MV-4-11 (cell line): ENCODE measurements at regions not wholly inside any gene's neighbourhood (a gene's known extent, or its start where the extent isn't known, plus 50 kb on each side); places are given as distances from the start of the nearest gene placed in this dataset.
A peak's percentile ranks its signal among the peaks of the same experiment; 100 is the strongest.

Source experiments
- DNase-seq: peaks from one replicate; lab custom pipeline; 2025; lab: John Stamatoyannopoulos, UW

GRCh38 chr10:58996866-58997265 is 179.6 kb upstream of the PHYHIPL start:
- DNase-seq, result no peak

- no peak for DNase-seq
These were observed 177.3 kb upstream of the PHYHIPL start for GRCh38 chr10:58998924-58999713.

- DNase-seq, result no peak
These were observed 176.1 kb upstream of the PHYHIPL start for GRCh38 chr10:59000162-59000825.

GRCh38 chr10:59002011-59002410 is 174.4 kb upstream of the PHYHIPL start:
- DNase-seq, result no peak

GRCh38 chr10:59003203-59003602 is 173.2 kb upstream of the PHYHIPL start:
- DNase-seq, result no peak

GRCh38 chr10:59004392-59004791 is 172.1 kb upstream of the PHYHIPL start:
- no peak for DNase-seq

GRCh38 chr10:59006511-59007306 is 169.7 kb upstream of the PHYHIPL start:
- DNase-seq, result peak; percentile 44

GRCh38 chr10:59007307-59008025 is 169.0 kb upstream of the PHYHIPL start:
- peak; percentile 6 for DNase-seq

- DNase-seq, result no peak
These were observed 168.0 kb upstream of the PHYHIPL start for GRCh38 chr10:59008452-59008851.

- DNase-seq, result no peak
These were observed 164.3 kb upstream of the PHYHIPL start for GRCh38 chr10:59011972-59012632.

GRCh38 chr10:59012839-59013238 is 163.6 kb upstream of the PHYHIPL start:
- no peak for DNase-seq

GRCh38 chr10:59016043-59016442 is 160.4 kb upstream of the PHYHIPL start:
- no peak for DNase-seq

- no peak for DNase-seq
These were observed 157.5 kb upstream of the PHYHIPL start for GRCh38 chr10:59018977-59019376.

GRCh38 chr10:59019603-59020002 is 156.8 kb upstream of the PHYHIPL start:
- no peak for DNase-seq

- DNase-seq, result no peak
These were observed 155.9 kb upstream of the PHYHIPL start for GRCh38 chr10:59020502-59020901.

GRCh38 chr10:59025981-59026765 is 150.3 kb upstream of the PHYHIPL start:
- no peak for DNase-seq

- no peak for DNase-seq
These were observed 148.3 kb upstream of the PHYHIPL start for GRCh38 chr10:59027975-59028655.

- no peak for DNase-seq
These were observed 142.8 kb upstream of the PHYHIPL start for GRCh38 chr10:59033622-59034021.

- no peak for DNase-seq
These were observed 140.0 kb upstream of the PHYHIPL start for GRCh38 chr10:59036311-59037017.

- DNase-seq, result no peak
These were observed 139.4 kb upstream of the PHYHIPL start for GRCh38 chr10:59037018-59037389.
